Type B pancreatic cell (in vitro differentiated cells): ENCODE measurements at regions not wholly inside any gene's neighbourhood (a gene's known extent, or its start where the extent isn't known, plus 50 kb on each side); places are given as distances from the start of the nearest gene placed in this dataset.

Source experiments
- DNase-seq: peaks from one replicate; pipeline ENCODE4 v3.0.0; 2021; ENCODE audit warnings: mixed read lengths; ENCODE audit not compliant: unreplicated experiment; ENCODE audit errors: extremely low spot score
- H3K27ac Mint-ChIP-seq: 2 replicates; pipeline ENCODE4 v1.8.0; 2021; ENCODE audit warnings: mild to moderate bottlenecking, mixed read lengths
- H3K27me3 Mint-ChIP-seq: 2 replicates; pipeline ENCODE4 v1.8.0; 2021; ENCODE audit warnings: mixed read lengths
- H3K36me3 Mint-ChIP-seq: 2 replicates; pipeline ENCODE4 v1.8.0; 2021; ENCODE audit warnings: mixed read lengths
- H3K4me1 Mint-ChIP-seq: one replicate; pipeline ENCODE4 v1.8.0; 2021; ENCODE audit warnings: mixed read lengths; ENCODE audit not compliant: unreplicated experiment
- H3K4me3 Mint-ChIP-seq: 2 replicates; pipeline ENCODE4 v1.8.0; 2021; ENCODE audit warnings: mild to moderate bottlenecking, mixed read lengths
- H3K9me3 Mint-ChIP-seq: 2 replicates; pipeline ENCODE4 v1.8.0; 2021; ENCODE audit warnings: mixed read lengths
- CTCF ChIP-seq: fragments of 200-600 bp; sonication (generic); conservative IDR thresholded peaks from 2 replicates; pipeline ENCODE4 v1.5.0; 2021; ENCODE audit warnings: antibody characterized with exemption, mild to moderate bottlenecking

GRCh38 chr11:127612607-127613006 lies 612.0 kb upstream of the KIRREL3 start:
- Mint-ChIP-seq H3K4me1 (peaks cover 30% of the 10 kb centered on the region), H3K27ac (no peak overlapping the region), H3K27me3 (peaks cover 16% of the 10 kb centered on the region), H3K36me3 (no peaks in the 10 kb centered on the region), H3K4me3 (no peak overlapping the region), H3K9me3 (no peaks in the 10 kb centered on the region)
- DNase-seq = no peak
- no peak for TF ChIP-seq CTCF

- peaks cover 3% of the 10 kb centered on the region for H3K36me3 Mint-ChIP-seq
- no peak for DNase-seq
- H3K4me3 Mint-ChIP-seq = no peak overlapping the region
- no peak overlapping the region for H3K27ac Mint-ChIP-seq
- no peak for TF ChIP-seq CTCF
- H3K4me1 Mint-ChIP-seq = peaks cover 31% of the 10 kb centered on the region
- peaks cover 14% of the 10 kb centered on the region for H3K27me3 Mint-ChIP-seq
- peaks cover 4% of the 10 kb centered on the region for H3K9me3 Mint-ChIP-seq
These were observed 608.6 kb upstream of the KIRREL3 start for GRCh38 chr11:127609025-127609773.

- Mint-ChIP-seq H3K36me3 (peaks cover 3% of the 10 kb centered on the region), H3K4me3 (no peak overlapping the region), H3K9me3 (peaks cover 4% of the 10 kb centered on the region), H3K27me3 (peaks cover 6% of the 10 kb centered on the region), H3K4me1 (peaks cover 25% of the 10 kb centered on the region), H3K27ac (no peak overlapping the region)
- DNase-seq = no peak
- no peak for TF ChIP-seq CTCF
These were observed 607.0 kb upstream of the KIRREL3 start for GRCh38 chr11:127607487-127608085.

- Mint-ChIP-seq H3K27ac (no peak overlapping the region), H3K4me3 (no peak overlapping the region), H3K36me3 (peaks cover 3% of the 10 kb centered on the region), H3K27me3 (peaks cover 4% of the 10 kb centered on the region), H3K4me1 (peaks cover 5% of the 10 kb centered on the region), H3K9me3 (peaks cover 10% of the 10 kb centered on the region)
- DNase-seq = no peak
- TF ChIP-seq CTCF = no peak
These were observed 601.0 kb upstream of the KIRREL3 start for GRCh38 chr11:127601578-127601977.

- Mint-ChIP-seq H3K4me3 (no peak overlapping the region), H3K36me3 (peaks cover 3% of the 10 kb centered on the region), H3K27ac (no peak overlapping the region), H3K27me3 (peaks cover 4% of the 10 kb centered on the region), H3K9me3 (peaks cover 11% of the 10 kb centered on the region), H3K4me1 (peaks cover 5% of the 10 kb centered on the region)
- no peak for TF ChIP-seq CTCF
- no peak for DNase-seq
These were observed 600.1 kb upstream of the KIRREL3 start for GRCh38 chr11:127600674-127601073.
